HEK293 (cell line): ENCODE measurements at regions not wholly inside any gene's neighbourhood (a gene's known extent, or its start where the extent isn't known, plus 50 kb on each side); places are given as distances from the start of the nearest gene placed in this dataset.

ENCODE experiments used
- MEIS1 ChIP-seq: sonication (generic); formaldehyde crosslinking; IDR thresholded peaks from 2 replicates; pipeline ENCODE4 v1.8.1; 2022; ENCODE audit warnings: missing genetic modification reagents, mild to moderate bottlenecking, borderline replicate concordance
- ZNF138 ChIP-seq: fragments of 450-650 bp; formaldehyde crosslinking; IDR thresholded peaks from 2 replicates; pipeline ENCODE4 v1.5.1; 2016; ENCODE audit warnings: missing biosample characterization, missing genetic modification characterization, borderline replicate concordance
- ZNF19 ChIP-seq: fragments of 450-650 bp; formaldehyde crosslinking; IDR thresholded peaks from 2 replicates; pipeline ENCODE4; 2016; ENCODE audit warnings: missing biosample characterization, missing genetic modification characterization, low read depth
- ZNF274 ChIP-seq, 2 experiments: fragments of 200-500 bp in 1 of 2; fragments of 450-650 bp in 1 of 2; sonication (Bioruptor generic) in 1 of 2; formaldehyde crosslinking in 1 of 2; IDR thresholded peaks; 2 replicates each; pipeline versions ENCODE4 v1.5.1 to v1.6.1; 2014 to 2016; ENCODE audit warnings: borderline replicate concordance in 1 of 2, inconsistent platforms in 1 of 2, low read length in 1 of 2, missing biosample characterization in 1 of 2, missing genetic modification characterization in 1 of 2
- ZNF354C ChIP-seq: fragments of 450-650 bp; formaldehyde crosslinking; IDR thresholded peaks from 2 replicates; pipeline ENCODE4 v1.5.1; 2016; ENCODE audit warnings: missing biosample characterization, missing genetic modification characterization, low read depth, borderline replicate concordance
- TF ChIP-seq, protein P1 (sequence below): fragments of 450-650 bp; formaldehyde crosslinking; IDR thresholded peaks from 2 replicates; pipeline ENCODE4 v1.5.1; 2016; ENCODE audit warnings: missing biosample characterization, missing genetic modification characterization

DNA sequence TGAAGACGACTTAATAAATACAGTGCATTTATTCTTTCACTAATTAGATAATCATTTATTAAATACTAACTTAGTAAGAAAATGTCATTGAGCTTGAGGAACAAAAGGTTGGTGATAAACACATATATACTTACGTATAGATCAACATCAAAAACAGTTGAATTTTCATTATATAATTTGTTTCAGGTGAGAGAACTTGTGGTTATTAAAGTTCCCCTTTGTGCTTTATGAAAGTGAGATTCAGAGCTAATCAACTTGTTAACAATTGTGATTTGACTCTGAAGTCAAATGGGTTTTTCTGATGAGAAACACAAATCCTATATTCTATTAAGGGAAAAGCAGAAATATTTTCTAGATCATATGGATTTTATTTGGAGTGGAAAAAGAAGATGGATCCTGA, 524.0 kb downstream of the SOX11 start:
- TF ChIP-seq ZNF274 (IDR thresholded peaks at IDR 0.05; ENCODE audit: low read length) (no peak), ZNF274 (tag by site-specific recombination; IDR thresholded peaks at IDR 0.05; ENCODE audit: borderline replicate concordance) (no peak), MEIS1 (CRISPR knock-in tag) (no peak), ZNF138 (no peak), ZNF19 (tag by site-specific recombination) (no peak), ZNF354C (tag by site-specific recombination) (no peak)
- TF ChIP-seq, protein P1, sequence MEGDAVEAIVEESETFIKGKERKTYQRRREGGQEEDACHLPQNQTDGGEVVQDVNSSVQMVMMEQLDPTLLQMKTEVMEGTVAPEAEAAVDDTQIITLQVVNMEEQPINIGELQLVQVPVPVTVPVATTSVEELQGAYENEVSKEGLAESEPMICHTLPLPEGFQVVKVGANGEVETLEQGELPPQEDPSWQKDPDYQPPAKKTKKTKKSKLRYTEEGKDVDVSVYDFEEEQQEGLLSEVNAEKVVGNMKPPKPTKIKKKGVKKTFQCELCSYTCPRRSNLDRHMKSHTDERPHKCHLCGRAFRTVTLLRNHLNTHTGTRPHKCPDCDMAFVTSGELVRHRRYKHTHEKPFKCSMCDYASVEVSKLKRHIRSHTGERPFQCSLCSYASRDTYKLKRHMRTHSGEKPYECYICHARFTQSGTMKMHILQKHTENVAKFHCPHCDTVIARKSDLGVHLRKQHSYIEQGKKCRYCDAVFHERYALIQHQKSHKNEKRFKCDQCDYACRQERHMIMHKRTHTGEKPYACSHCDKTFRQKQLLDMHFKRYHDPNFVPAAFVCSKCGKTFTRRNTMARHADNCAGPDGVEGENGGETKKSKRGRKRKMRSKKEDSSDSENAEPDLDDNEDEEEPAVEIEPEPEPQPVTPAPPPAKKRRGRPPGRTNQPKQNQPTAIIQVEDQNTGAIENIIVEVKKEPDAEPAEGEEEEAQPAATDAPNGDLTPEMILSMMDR (tag by site-specific recombination), result no peak
